H9 (cell line): ENCODE measurements at regions not wholly inside any gene's neighbourhood (a gene's known extent, or its start where the extent isn't known, plus 50 kb on each side); places are given as distances from the start of the nearest gene placed in this dataset.

Experiments
- DNase-seq: peaks from one replicate; pipeline ENCODE4 v3.0.0-alpha.2; 2017
- H2AFZ ChIP-seq: one replicate; pipeline ENCODE4 v1.6.1; 2013; ENCODE audit warnings: mild to moderate bottlenecking, low read length, control low read depth, moderate library complexity
- H2AK5ac ChIP-seq: 2 replicates; pipeline ENCODE4 v1.6.1; 2013; ENCODE audit warnings: low read length, control low read depth, mixed read lengths; ENCODE audit not compliant: insufficient read length
- H2BK120ac ChIP-seq: one replicate; pipeline ENCODE4 v1.6.1; 2013; ENCODE audit warnings: low read depth, mild to moderate bottlenecking, low read length, control low read depth, inconsistent platforms; ENCODE audit not compliant: poor library complexity, severe bottlenecking
- H2BK12ac ChIP-seq: 2 replicates; pipeline ENCODE4 v1.6.1; 2013; ENCODE audit warnings: low read length, control low read depth, mixed read lengths, low read depth; ENCODE audit not compliant: insufficient read length
- H2BK15ac ChIP-seq: 2 replicates; pipeline ENCODE4 v1.6.1; 2013; ENCODE audit warnings: low read depth, low read length, control low read depth
- H2BK20ac ChIP-seq: one replicate; pipeline ENCODE4 v1.6.1; 2013; ENCODE audit warnings: low read depth, mild to moderate bottlenecking, low read length, control low read depth, inconsistent platforms; ENCODE audit not compliant: poor library complexity, severe bottlenecking
- H2BK5ac ChIP-seq: 2 replicates; pipeline ENCODE4 v1.6.1; 2013; ENCODE audit warnings: low read length, control low read depth, mixed read lengths; ENCODE audit not compliant: insufficient read length
- H3K14ac ChIP-seq: 2 replicates; pipeline ENCODE4 v1.6.1; 2013; ENCODE audit warnings: low read length, control low read depth; ENCODE audit not compliant: insufficient read depth
- H3K18ac ChIP-seq: 2 replicates; pipeline ENCODE4 v1.6.1; 2013; ENCODE audit warnings: low read depth, mild to moderate bottlenecking, mixed read lengths, low read length, control low read depth; ENCODE audit not compliant: insufficient read length
- H3K23ac ChIP-seq: 2 replicates; pipeline ENCODE4 v1.6.1; 2013; ENCODE audit warnings: low read length, control low read depth, mixed read lengths, low read depth; ENCODE audit not compliant: insufficient read length
- H3K23me2 ChIP-seq: 2 replicates; pipeline ENCODE4 v1.6.1; 2013; ENCODE audit warnings: low read depth, mild to moderate bottlenecking, mixed read lengths, low read length, control low read depth; ENCODE audit not compliant: insufficient read length, poor library complexity, severe bottlenecking
- H3K27ac ChIP-seq: 2 replicates; pipeline ENCODE4 v1.5.1; 2013; ENCODE audit warnings: low read length, control low read depth, mixed read lengths, low read depth; ENCODE audit not compliant: insufficient read length
- H3K27me3 ChIP-seq: 2 replicates; pipeline ENCODE4 v1.6.1; 2013; ENCODE audit warnings: low read length, control low read depth, inconsistent platforms; ENCODE audit not compliant: insufficient read depth
- H3K4ac ChIP-seq: 2 replicates; pipeline ENCODE4 v1.6.1; 2013; ENCODE audit warnings: low read depth, mild to moderate bottlenecking, control low read depth, inconsistent platforms, low read length, moderate library complexity
- H3K4me1 ChIP-seq: 2 replicates; pipeline ENCODE4 v1.6.1; 2013; ENCODE audit warnings: low read length, control low read depth, inconsistent platforms; ENCODE audit not compliant: insufficient read depth
- H3K4me2 ChIP-seq: 2 replicates; pipeline ENCODE4 v1.6.1; 2013; ENCODE audit warnings: low read length, control low read depth, mixed read lengths; ENCODE audit not compliant: insufficient read length, insufficient read depth
- H3K56ac ChIP-seq: 2 replicates; pipeline ENCODE4 v1.6.1; 2013; ENCODE audit warnings: low read depth, mild to moderate bottlenecking, mixed read lengths, low read length, control low read depth; ENCODE audit not compliant: insufficient read length
- H3K79me1 ChIP-seq: 2 replicates; pipeline ENCODE4 v1.6.1; 2013; ENCODE audit warnings: low read depth, mild to moderate bottlenecking, moderate library complexity, low read length, control low read depth, inconsistent platforms; ENCODE audit not compliant: insufficient read depth, poor library complexity, severe bottlenecking
- H3K79me2 ChIP-seq: 2 replicates; pipeline ENCODE4 v1.6.1; 2013; ENCODE audit warnings: low read length, control low read depth, inconsistent platforms; ENCODE audit not compliant: insufficient read depth
- H3K9ac ChIP-seq: 2 replicates; pipeline ENCODE4 v1.6.1; 2013; ENCODE audit warnings: low read length, control low read depth, mixed read lengths; ENCODE audit not compliant: insufficient read length; ENCODE audit errors: extremely low read depth
- H3K9me3 ChIP-seq: one replicate; pipeline ENCODE4 v1.6.1; 2013; ENCODE audit warnings: low read depth, low read length, inconsistent platforms; ENCODE audit not compliant: control insufficient read depth
- H3T11ph ChIP-seq: one replicate; pipeline ENCODE4 v1.6.1; 2013; ENCODE audit warnings: mild to moderate bottlenecking, low read length, control low read depth, inconsistent platforms
- H4K20me1 ChIP-seq: one replicate; pipeline ENCODE4 v1.6.1; 2013; ENCODE audit not compliant: control insufficient read depth, insufficient read length, insufficient read depth
- H4K5ac ChIP-seq: 2 replicates; pipeline ENCODE4 v1.6.1; 2013; ENCODE audit warnings: low read depth, mild to moderate bottlenecking, mixed read lengths, low read length, control low read depth; ENCODE audit not compliant: insufficient read length
- H4K8ac ChIP-seq: replicated peaks from 2 replicates; pipeline ENCODE4 v1.6.1; 2013; ENCODE audit warnings: low read length, control low read depth, mixed read lengths, low read depth; ENCODE audit not compliant: insufficient read length
- H4K91ac ChIP-seq: 2 replicates; pipeline ENCODE4 v1.6.1; 2013; ENCODE audit warnings: low read depth, mild to moderate bottlenecking, moderate library complexity, mixed read lengths, low read length, control low read depth; ENCODE audit not compliant: insufficient read length
- H3K27ac Mint-ChIP-seq, 3 experiments: 2 replicates in 2 of 3; 3 replicates in 1 of 3; pipeline ENCODE4 v1.8.0; 2020 to 2021; ENCODE audit warnings: mixed read lengths in 3 of 3, mild to moderate bottlenecking in 1 of 3, moderate library complexity in 1 of 3
- H3K27me3 Mint-ChIP-seq: 2 replicates; pipeline ENCODE4 v1.8.0; 2021; ENCODE audit warnings: low read depth, mild to moderate bottlenecking, moderate library complexity, mixed read lengths
- H3K36me3 Mint-ChIP-seq, 3 experiments: 2 replicates in 2 of 3; 3 replicates in 1 of 3; pipeline ENCODE4 v1.8.0; 2020 to 2021; ENCODE audit warnings: low read depth in 3 of 3, mixed read lengths in 3 of 3; ENCODE audit not compliant: insufficient read depth in 1 of 3
- H3K4me1 Mint-ChIP-seq, 2 experiments: 2 replicates each; pipeline ENCODE4 v1.8.0; 2020; ENCODE audit warnings: mixed read lengths in 2 of 2
- H3K4me3 Mint-ChIP-seq, 2 experiments: 2 replicates in 1 of 2; 3 replicates in 1 of 2; pipeline ENCODE4 v1.8.0; 2020 to 2021; ENCODE audit warnings: mild to moderate bottlenecking in 2 of 2, mixed read lengths in 2 of 2, moderate library complexity in 1 of 2
- H3K9me3 Mint-ChIP-seq, 2 experiments: 2 replicates in 1 of 2; 3 replicates in 1 of 2; pipeline ENCODE4 v1.8.0; 2020; ENCODE audit warnings: mild to moderate bottlenecking in 2 of 2, mixed read lengths in 2 of 2, moderate library complexity in 1 of 2
- CTCF ChIP-seq: fragments of 200-600 bp; sonication (generic); conservative IDR thresholded peaks from 3 replicates; pipeline ENCODE4 v1.8.0; 2021; ENCODE audit warnings: antibody characterized with exemption, mild to moderate bottlenecking
- WGBS: extraction: QIAGEN DNeasy Blood & Tissue Kit; methylation state at CpG from one replicate; pipeline ENCODE4 v1.1.7; 2013; ENCODE audit warnings: missing lambda C conversion rate, low lambda C conversion rate, mixed read lengths; ENCODE audit not compliant: insufficient read length; ENCODE audit errors: extremely low coverage; 5-methylcytosine and 5-hydroxymethylcytosine counted together

GRCh38 chr7:115113776-115114175, 191.9 kb downstream of the MDFIC start:
- Histone ChIP-seq H2BK120ac (no peak overlapping the region), H4K8ac (no peak overlapping the region)

More at GRCh38 chr7:115113776-115114175, 191.9 kb downstream of the MDFIC start:
- Histone ChIP-seq H3K27me3 (no peaks in the 10 kb centered on the region), H4K91ac (no peak overlapping the region), H3K23me2 (no peaks in the 10 kb centered on the region), H3K9me3 (no peaks in the 10 kb centered on the region), H3K9ac (no peak overlapping the region), H4K20me1 (no peaks in the 10 kb centered on the region), H2BK20ac (no peak overlapping the region), H2BK5ac (no peak overlapping the region), H3K27ac (no peak overlapping the region), H3K4me1 (no peaks in the 10 kb centered on the region), H4K5ac (no peak overlapping the region), H3K4ac (no peak overlapping the region), H2BK15ac (no peak overlapping the region), H2AFZ (no peak overlapping the region), H2AK5ac (no peak overlapping the region), H3K56ac (no peak overlapping the region), H3K4me2 (no peak overlapping the region), H3K23ac (no peak overlapping the region), H3K79me1 (no peaks in the 10 kb centered on the region), H3K18ac (no peak overlapping the region), H3K14ac (no peak overlapping the region), H3T11ph (no peak overlapping the region), H3K79me2 (no peaks in the 10 kb centered on the region), H2BK12ac (no peak overlapping the region)
- Mint-ChIP-seq H3K36me3 (no peaks in the 10 kb centered on the region), H3K27ac (no peak overlapping the region), H3K9me3 (no peaks in the 10 kb centered on the region; a peak in 1 of 5 replicates), H3K4me3 (no peak overlapping the region), H3K27me3 (peaks cover 2% of the 10 kb centered on the region; the same call in 1 of the 2 replicates), H3K4me1 (no peaks in the 10 kb centered on the region)
- no peak for DNase-seq
- no peak for TF ChIP-seq CTCF
- WGBS: no CpG with 5 or more reads among the region's 3 CpGs
